ENCODE measurements at regions not wholly inside any gene's neighbourhood (a gene's known extent, or its start where the extent isn't known, plus 50 kb on each side); places are given as distances from the start of the nearest gene placed in this dataset.
"Not testable (repeated sequence)": the region's sequence is repeated elsewhere in the genome, so short reads cannot be mapped to it uniquely, and the experiment has no call there.

DNA sequence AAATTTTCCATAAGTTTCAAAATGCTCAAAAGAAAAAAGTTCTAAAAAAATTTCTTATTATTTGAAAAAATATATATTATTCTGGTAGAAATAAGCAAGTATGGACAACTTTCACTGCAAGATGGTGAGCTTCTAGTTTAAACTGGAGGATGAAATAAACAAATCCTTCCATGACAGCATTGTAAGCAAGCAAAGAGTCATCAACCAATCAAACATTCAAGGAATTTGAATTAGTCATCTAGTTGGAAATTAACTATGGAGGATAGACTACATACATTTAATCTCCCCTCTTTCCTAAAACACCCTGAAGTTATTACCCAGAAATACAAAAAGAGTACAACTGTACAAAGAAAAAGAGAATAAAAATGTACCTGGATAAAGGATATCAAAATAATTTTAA, 51.0 kb upstream of the IRX5 start:
- H3K27ac ChIP-seq = no peak overlapping the region
- TF ChIP-seq, protein P1, sequence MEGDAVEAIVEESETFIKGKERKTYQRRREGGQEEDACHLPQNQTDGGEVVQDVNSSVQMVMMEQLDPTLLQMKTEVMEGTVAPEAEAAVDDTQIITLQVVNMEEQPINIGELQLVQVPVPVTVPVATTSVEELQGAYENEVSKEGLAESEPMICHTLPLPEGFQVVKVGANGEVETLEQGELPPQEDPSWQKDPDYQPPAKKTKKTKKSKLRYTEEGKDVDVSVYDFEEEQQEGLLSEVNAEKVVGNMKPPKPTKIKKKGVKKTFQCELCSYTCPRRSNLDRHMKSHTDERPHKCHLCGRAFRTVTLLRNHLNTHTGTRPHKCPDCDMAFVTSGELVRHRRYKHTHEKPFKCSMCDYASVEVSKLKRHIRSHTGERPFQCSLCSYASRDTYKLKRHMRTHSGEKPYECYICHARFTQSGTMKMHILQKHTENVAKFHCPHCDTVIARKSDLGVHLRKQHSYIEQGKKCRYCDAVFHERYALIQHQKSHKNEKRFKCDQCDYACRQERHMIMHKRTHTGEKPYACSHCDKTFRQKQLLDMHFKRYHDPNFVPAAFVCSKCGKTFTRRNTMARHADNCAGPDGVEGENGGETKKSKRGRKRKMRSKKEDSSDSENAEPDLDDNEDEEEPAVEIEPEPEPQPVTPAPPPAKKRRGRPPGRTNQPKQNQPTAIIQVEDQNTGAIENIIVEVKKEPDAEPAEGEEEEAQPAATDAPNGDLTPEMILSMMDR (IDR thresholded peaks at IDR 0.05) = no peak
- TF ChIP-seq ZFX (IDR thresholded peaks at IDR 0.05; ENCODE audit: borderline replicate concordance) = no peak

DNA sequence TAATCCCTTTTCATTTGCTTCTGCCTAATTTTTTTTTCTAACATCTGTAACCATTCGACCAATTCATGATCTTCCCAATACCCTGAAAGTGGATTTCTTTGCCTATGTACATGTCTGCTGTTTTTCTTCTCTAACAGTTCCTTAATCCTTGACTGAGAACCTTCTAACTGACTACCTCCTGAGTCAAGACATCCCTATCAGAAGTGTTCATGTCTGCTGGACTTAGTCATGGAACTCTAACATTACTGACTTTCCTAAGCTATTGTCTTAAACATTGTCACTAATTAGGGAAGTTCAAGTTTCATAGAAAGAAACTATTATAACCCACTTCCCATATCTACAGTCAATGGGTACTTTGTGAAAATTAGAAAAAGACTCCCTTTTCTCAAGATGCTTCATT, 52.4 kb upstream of the IRX5 start:
- H3K27ac ChIP-seq = no peak overlapping the region
- no peak for TF ChIP-seq ZFX (IDR thresholded peaks at IDR 0.05; ENCODE audit: borderline replicate concordance)
- TF ChIP-seq, protein P1 (IDR thresholded peaks at IDR 0.05) = no peak

DNA sequence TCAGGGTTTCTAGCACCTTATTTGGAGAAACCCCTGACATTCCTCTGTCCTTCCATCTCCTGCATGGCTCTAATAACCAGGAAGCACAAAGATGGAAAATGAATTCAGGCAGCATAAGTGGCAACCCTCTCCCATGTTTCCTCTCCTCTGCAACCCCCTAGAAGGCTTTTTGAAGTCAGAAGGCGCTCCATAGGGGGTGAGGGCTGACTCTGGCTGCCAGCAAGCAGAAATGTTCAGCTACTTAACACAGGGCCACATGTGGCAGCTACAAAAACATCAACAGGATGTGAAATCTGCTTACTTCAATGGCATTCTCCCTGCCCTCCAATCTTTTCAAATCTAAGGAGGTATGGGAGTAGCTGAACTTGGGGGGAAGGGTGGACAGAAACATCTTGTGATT, 55.2 kb upstream of the IRX5 start:
- TF ChIP-seq ZFX (IDR thresholded peaks at IDR 0.05; ENCODE audit: borderline replicate concordance) = no peak
- TF ChIP-seq, protein P1 (IDR thresholded peaks at IDR 0.05) = no peak
- no peak overlapping the region for H3K27ac ChIP-seq

DNA sequence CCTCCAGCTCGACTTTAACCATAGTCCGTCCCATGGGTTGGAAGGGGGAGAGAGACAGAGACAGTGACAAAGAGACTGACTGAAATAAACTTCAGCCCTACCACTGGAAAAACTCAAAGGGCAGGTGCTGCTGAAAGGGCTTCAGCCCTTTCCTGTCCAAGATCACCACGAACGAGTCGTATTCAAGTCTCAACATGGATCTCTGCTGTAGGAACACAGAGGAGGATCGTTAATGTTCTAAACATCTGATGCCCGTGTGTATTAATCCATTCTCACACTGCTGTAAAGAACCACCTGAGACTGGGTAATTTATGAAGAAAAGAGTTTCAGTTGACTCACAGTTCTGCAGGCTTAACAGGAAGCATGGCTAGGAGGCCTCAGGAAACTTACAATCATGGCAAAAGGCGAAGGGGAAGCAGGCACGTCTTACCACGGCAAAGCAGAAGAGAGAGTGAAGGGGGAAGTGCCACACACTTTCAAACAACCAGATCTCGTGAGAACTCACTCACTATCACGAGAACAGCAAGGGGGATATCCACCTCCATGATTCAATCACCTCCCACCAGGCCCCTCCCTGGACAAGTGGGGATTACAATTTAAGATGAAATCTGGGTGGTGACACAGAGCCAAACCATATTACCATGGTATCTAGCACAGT, 56.8 kb upstream of the IRX5 start:
- not testable (repeated sequence) for H3K27ac ChIP-seq

DNA sequence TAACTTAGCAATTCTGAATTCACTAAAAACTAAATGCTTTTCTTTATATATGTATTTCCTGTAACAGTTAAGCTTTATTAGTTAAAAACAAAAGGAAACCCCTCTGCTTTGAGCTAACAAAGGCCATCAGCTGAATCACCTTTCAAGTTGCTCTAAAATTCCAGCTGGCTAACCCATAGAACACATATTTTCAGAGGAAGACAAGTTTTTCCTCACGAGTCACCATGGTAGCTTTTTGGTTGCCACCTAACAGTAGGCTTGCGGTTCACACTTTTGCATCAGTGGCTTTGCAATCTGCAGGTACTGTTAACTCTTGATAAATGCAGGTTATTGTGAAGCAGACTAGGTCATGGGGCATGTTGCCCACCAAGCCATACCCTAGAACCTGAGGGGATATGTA, 57.6 kb upstream of the IRX5 start:
- no peak overlapping the region for H3K27ac ChIP-seq
- no peak for TF ChIP-seq ZFX (IDR thresholded peaks at IDR 0.05; ENCODE audit: borderline replicate concordance)
- TF ChIP-seq, protein P1 (IDR thresholded peaks at IDR 0.05) = no peak

DNA sequence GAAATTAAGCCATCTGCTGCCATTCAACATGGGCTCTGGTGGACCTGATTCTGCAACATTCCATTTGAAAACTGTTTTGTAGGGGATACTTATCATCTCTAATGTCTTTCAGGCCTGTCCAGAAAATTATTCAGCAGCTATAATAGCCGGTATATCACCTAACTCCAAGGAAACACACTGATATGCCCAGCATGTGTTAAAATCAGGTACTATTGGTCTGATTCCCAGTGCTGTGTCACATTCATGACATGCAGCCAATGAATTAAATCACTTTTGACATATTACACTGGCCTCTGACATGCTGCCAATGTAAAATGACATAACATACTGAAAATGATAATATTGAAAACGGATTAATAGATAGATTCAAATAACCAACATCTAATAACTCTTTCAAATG, 60.5 kb upstream of the IRX5 start:
- H3K27ac ChIP-seq = no peak overlapping the region
- TF ChIP-seq, protein P1 (IDR thresholded peaks at IDR 0.05) = no peak
- TF ChIP-seq ZFX (IDR thresholded peaks at IDR 0.05; ENCODE audit: borderline replicate concordance) = no peak

DNA sequence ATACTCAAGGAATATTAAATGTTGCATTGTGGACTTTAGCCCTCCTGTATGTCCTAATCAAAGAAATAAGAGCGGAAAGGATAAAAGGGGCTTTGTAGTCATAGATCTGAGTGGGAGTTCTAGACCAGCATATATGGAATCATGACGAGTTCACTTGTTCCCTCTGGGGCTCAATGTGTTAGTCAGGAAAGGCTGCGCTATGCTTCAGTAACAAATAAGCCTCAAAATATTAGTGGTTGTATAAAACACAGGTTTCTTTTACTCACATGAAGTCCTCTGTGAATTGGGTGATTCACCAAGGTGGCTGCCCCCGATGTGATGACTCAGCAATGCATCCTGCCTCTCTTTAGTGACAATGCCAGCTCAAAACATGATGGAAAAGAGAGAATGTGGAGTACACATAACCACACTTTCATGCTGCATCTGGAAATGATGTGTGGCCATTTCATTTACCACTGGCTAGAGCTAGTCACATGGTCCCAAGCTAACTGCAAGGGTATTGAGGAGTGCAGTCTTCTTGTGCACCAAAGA, 63.3 kb upstream of the IRX5 start:
- TF ChIP-seq, protein P1 (IDR thresholded peaks at IDR 0.05) = no peak
- no peak for TF ChIP-seq ZFX (IDR thresholded peaks at IDR 0.05; ENCODE audit: borderline replicate concordance)

DNA sequence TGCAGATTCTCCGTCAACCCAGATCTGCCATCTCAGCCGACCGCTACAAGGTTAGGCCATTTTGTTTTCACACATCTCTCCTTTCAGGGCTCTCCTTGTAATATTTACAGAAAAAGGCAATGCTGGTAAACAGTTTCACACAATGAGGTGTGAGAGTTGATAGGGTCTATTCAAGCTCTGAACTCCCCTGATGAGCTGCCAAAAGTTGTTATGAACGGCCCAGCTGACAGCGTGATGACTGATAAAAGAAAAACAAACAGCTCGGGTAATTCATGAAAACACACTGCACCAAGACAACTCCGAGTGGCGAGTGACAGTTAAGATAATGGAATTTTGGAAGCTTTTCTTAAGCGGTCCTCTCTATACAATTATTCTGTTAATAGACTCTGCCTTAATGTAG, 68.1 kb upstream of the IRX5 start:
- no peak overlapping the region for H3K27ac ChIP-seq
- no peak for TF ChIP-seq ZFX (IDR thresholded peaks at IDR 0.05; ENCODE audit: borderline replicate concordance)
- TF ChIP-seq, protein P1 (IDR thresholded peaks at IDR 0.05) = no peak

More for the DNA sequence above, 63.3 kb upstream of the IRX5 start:
- H3K27ac ChIP-seq = no peak overlapping the region
